Activated T-helper 9 cell treated with anti-CD3 and anti-CD28 coated beads, Interleukin-2, amount 50 U/mL, for 16 hours (primary cell): ENCODE measurements at regions not wholly inside any gene's neighbourhood (a gene's known extent, or its start where the extent isn't known, plus 50 kb on each side); places are given as distances from the start of the nearest gene placed in this dataset.

Experiments
- DNase-seq: peaks from one replicate; pipeline ENCODE4 v3.0.0-alpha.2; 2020; ENCODE audit warnings: low read depth

GRCh38 chr13:88883741-88884140, 1212.6 kb downstream of the SLITRK5 start:
- no peak for DNase-seq

GRCh38 chr13:88887045-88887662, 1216.0 kb downstream of the SLITRK5 start:
- DNase-seq: no peak

GRCh38 chr13:88895261-88895941, 1224.2 kb downstream of the SLITRK5 start:
- DNase-seq: no peak

GRCh38 chr13:88896466-88896865, 1225.3 kb downstream of the SLITRK5 start:
- DNase-seq: no peak

- no peak for DNase-seq
These were observed 1237.8 kb downstream of the SLITRK5 start for GRCh38 chr13:88908961-88909441.

- no peak for DNase-seq
These were observed 1248.9 kb downstream of the SLITRK5 start for GRCh38 chr13:88919970-88920628.

- DNase-seq: no peak
These were observed 1254.8 kb downstream of the SLITRK5 start for GRCh38 chr13:88925954-88926353.

GRCh38 chr13:88926890-88927502, 1255.8 kb downstream of the SLITRK5 start:
- no peak for DNase-seq

GRCh38 chr13:88932950-88933349, 1261.8 kb downstream of the SLITRK5 start:
- DNase-seq: no peak

- no peak for DNase-seq
These were observed 1266.2 kb downstream of the SLITRK5 start for GRCh38 chr13:88937384-88937783.

- no peak for DNase-seq
These were observed 1274.6 kb downstream of the SLITRK5 start for GRCh38 chr13:88945793-88946192.

- no peak for DNase-seq
These were observed 1277.3 kb downstream of the SLITRK5 start for GRCh38 chr13:88948501-88948900.

- no peak for DNase-seq
These were observed 1287.7 kb downstream of the SLITRK5 start for GRCh38 chr13:88958821-88959220.

GRCh38 chr13:88976466-88976865, 1305.3 kb downstream of the SLITRK5 start:
- DNase-seq: no peak

- no peak for DNase-seq
These were observed 1307.4 kb downstream of the SLITRK5 start for GRCh38 chr13:88978607-88979006.

- no peak for DNase-seq
These were observed 1308.4 kb downstream of the SLITRK5 start for GRCh38 chr13:88979465-88980175.

GRCh38 chr13:89003656-89004055, 1332.5 kb downstream of the SLITRK5 start:
- DNase-seq: no peak

GRCh38 chr13:89011615-89012014, 1340.4 kb downstream of the SLITRK5 start:
- no peak for DNase-seq

- no peak for DNase-seq
These were observed 1356.6 kb downstream of the SLITRK5 start for GRCh38 chr13:89027694-89028306.

- DNase-seq: no peak
These were observed 1357.9 kb downstream of the SLITRK5 start for GRCh38 chr13:89029062-89029461.

- DNase-seq: no peak
These were observed 1362.8 kb downstream of the SLITRK5 start for GRCh38 chr13:89034015-89034414.

GRCh38 chr13:89052699-89053098, 1381.5 kb downstream of the SLITRK5 start:
- no peak for DNase-seq
